ENCODE measurements at regions not wholly inside any gene's neighbourhood (a gene's known extent, or its start where the extent isn't known, plus 50 kb on each side); places are given as distances from the start of the nearest gene placed in this dataset.

DNA sequence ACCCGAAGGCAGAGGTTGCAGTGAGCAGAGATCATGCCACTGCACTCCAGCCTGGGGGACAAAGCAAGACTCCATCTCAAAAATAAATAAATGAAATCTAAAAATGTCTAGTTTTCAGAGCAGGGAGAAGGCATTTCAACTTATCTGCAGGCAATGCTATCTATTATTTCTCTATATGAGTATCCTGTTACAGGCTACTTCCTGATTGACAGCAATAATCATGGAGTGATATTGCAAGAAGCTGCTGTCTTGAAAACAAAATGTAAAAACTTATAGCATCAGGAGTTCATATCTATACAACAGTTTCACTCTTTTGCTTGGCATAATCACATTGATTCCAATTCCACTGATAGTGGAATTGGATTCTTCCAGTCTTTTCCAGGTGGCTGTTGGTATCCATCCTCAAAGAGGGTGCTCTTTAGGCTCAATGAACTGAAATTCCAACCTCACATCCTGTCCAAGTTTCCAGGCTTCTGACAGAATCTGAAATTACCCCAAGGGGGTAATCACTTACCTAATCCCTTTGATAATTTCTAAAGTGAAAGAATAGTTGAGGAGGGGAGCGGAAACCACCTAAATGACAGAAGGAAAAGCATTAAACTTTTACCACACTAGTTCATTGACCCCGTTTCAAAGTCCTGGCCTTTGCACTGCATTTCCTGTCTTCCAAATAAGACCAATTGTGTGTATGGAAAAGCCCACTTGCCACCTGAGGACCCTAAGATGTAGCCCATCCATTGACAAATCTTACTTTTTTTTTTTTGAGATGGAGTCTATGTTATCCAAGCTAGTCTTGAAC is 107.6 kb downstream of the GLUL start:
- no peaks in the 10 kb centered on the region for H3K9me3 Mint-ChIP-seq
- peaks cover 3% of the 10 kb centered on the region for H3K4me1 Mint-ChIP-seq
- ATAC-seq (ENCODE audit: low read depth) (no peak), DNase-seq (ENCODE audit: low spot score in 2 of 2) (no peak)
- peaks cover 12% of the 10 kb centered on the region for H3K27me3 Mint-ChIP-seq
- no peak overlapping the region for H3K27ac Mint-ChIP-seq
- no peaks in the 10 kb centered on the region for H3K36me3 Mint-ChIP-seq
- H3K4me3 Mint-ChIP-seq, result no peak overlapping the region

DNA sequence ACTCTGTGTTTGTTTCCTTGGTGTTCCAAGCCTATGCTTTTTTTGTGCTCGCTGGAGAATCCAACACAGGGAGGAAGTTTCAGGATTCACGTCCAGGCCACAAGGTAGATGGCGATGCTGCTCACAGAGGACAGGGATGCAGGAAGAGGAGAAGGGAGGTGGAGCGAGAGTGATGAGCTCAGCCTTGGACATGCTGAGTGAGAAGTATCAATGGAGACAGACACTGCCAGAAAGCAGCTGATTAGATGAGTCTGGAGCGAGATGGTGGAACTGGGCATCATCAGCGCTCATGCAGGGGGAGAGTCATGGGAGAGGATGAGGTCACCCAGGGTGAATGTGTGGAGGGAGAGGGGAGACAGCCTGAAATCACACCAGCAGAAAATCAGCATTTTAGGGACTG is 110.0 kb downstream of the GLUL start:
- H3K4me1 Mint-ChIP-seq, result peaks cover 3% of the 10 kb centered on the region
- no peak overlapping the region for H3K4me3 Mint-ChIP-seq
- no peaks in the 10 kb centered on the region for H3K9me3 Mint-ChIP-seq
- ATAC-seq (ENCODE audit: low read depth) (no peak), DNase-seq (ENCODE audit: low spot score in 2 of 2) (no peak)
- no peaks in the 10 kb centered on the region for H3K36me3 Mint-ChIP-seq
- H3K27ac Mint-ChIP-seq, result no peak overlapping the region
- H3K27me3 Mint-ChIP-seq, result peaks cover 10% of the 10 kb centered on the region

- Mint-ChIP-seq H3K4me1 (peaks cover 3% of the 10 kb centered on the region), H3K27ac (no peak overlapping the region), H3K27me3 (peaks cover 10% of the 10 kb centered on the region), H3K36me3 (no peaks in the 10 kb centered on the region), H3K4me3 (no peak overlapping the region), H3K9me3 (no peaks in the 10 kb centered on the region)
- ATAC-seq (ENCODE audit: low read depth) (no peak), DNase-seq (ENCODE audit: low spot score in 2 of 2) (no peak)
Measured at GRCh38 chr1:182280504-182280900, 111.1 kb downstream of the GLUL start.

DNA sequence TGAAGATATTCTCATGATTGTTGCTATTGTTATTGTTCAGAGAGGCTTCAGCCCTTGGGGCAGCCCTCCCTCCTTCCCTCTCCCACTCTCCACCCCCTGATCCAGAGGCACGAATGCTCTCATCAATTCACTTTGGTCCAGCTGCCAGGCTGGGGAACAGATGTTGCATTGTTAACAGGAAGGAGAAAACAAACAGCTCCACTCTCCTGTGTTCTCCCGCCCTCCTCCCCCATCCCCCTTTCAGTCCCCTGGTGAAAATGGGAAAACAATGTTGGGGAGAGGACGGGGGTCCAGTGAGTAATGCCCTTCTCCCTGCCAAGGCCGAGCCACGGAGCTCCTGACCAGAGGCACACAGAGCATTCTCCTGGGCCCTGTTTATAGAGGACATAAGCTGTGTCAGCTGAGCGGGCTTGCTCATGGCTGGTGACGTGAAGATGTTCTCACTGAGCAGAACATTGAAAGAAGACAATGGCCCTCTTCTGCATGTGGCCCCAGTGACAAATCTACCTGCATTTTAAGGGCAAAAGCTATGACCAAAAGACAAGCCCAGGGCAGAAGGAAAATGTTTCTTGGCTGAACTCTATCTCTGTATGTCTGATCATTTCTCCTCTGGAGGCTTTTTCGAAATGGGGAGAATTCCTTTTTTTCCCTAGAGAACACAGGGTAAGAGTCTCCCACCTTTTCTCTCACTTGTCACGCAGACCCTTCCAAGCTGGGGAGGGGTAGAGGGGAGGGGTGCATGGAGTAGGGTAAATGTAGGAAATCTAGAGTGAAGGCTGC is 111.7 kb downstream of the GLUL start:
- Mint-ChIP-seq H3K27ac (no peak overlapping the region), H3K4me3 (no peak overlapping the region), H3K27me3 (peaks cover 10% of the 10 kb centered on the region), H3K9me3 (no peaks in the 10 kb centered on the region), H3K36me3 (no peaks in the 10 kb centered on the region), H3K4me1 (peaks cover 3% of the 10 kb centered on the region)
- no peak for ATAC-seq (ENCODE audit: low read depth)
- no peak for DNase-seq (ENCODE audit: low spot score in 2 of 2)

DNA sequence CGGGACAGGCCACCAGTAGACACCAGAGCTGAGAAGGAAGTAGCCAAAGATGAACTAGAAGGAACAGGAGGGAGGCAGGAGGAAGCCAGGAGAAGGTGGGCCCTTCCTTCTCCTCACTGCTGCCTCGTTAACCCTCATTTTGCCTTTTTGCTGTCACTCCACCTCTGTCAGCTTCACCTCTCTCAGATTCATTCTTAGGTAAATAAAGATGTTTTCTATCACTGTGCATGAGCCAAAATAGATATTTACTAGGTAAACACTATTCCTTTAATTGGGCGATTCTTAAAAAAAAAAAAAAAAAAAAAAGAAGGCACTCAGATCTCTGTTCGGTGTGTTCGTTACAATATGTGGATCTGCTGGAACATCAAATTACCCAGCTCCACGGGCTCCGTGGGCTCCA is 112.3 kb downstream of the GLUL start:
- H3K27me3 Mint-ChIP-seq, result peaks cover 8% of the 10 kb centered on the region
- no peaks in the 10 kb centered on the region for H3K9me3 Mint-ChIP-seq
- no peak overlapping the region for H3K27ac Mint-ChIP-seq
- no peaks in the 10 kb centered on the region for H3K36me3 Mint-ChIP-seq
- H3K4me3 Mint-ChIP-seq, result no peak overlapping the region
- no peak for ATAC-seq (ENCODE audit: low read depth)
- DNase-seq (ENCODE audit: low spot score in 2 of 2), result no peak
- H3K4me1 Mint-ChIP-seq, result no peaks in the 10 kb centered on the region

DNA sequence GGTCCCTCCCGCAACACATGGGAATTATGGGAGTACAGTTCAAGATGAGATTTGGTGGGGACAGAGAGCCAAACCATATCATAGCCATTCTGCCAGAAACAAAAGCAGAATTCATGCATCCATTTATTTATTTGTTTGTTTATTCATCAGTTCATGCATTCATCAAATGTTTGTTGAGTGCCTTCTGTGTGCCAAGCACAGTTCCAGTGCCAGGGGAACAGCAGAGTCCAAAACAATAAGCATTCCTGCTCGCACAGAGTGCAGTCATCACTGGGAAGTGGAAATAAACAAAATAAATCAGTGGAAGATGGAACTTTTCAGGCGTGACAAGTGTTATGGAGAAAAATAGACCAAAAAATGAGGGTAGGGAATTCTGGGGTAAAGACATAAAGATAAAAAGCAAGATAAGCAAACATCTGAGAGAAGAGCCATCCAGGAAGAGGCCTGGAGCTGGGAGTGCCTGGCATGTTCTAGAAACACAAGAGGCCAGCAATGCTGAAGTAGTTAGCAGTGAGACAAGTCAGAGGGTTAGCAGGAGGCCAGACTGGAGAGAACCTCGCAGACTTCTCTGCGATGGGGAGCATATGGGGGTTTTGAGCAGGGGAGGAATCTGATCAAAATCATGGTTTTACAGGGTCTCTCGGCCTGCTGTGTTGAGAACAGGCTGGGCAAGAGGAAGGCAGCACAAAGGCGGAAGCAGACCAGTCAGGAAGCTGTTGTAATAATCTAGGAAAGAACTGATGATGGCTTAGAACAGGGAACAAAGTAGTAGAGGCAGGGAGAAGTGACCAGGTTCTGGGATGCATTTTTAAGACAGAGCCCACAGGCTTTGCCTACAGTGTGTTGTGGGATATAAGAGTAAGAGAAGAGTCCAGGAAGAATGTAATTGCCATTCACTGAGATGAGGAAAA is 113.2 kb downstream of the GLUL start:
- DNase-seq (ENCODE audit: low spot score in 2 of 2) (no peak), ATAC-seq (ENCODE audit: low read depth) (no peak)
- Mint-ChIP-seq H3K4me3 (no peak overlapping the region), H3K9me3 (no peaks in the 10 kb centered on the region), H3K27ac (no peak overlapping the region), H3K36me3 (no peaks in the 10 kb centered on the region), H3K4me1 (no peaks in the 10 kb centered on the region), H3K27me3 (peaks cover 8% of the 10 kb centered on the region)

DNA sequence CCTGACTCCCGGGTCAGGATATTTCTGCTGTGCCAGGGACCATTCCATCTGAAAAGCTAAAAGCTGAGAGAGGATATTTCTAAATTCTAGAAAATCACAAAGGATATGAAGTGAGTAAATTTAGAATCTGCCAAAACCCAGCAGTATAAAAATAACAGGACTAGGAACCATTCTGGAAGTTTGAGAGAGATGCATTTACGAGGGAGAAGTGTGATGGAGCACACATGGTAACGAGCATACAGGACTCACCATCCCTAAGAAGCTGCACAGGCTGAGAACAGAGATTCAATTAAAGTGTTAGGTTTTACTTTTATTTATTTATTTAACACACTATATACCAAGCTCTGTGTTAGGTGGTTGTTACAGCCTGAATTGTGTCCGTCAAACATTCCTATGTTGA is 116.3 kb downstream of the GLUL start:
- Mint-ChIP-seq H3K4me1 (no peaks in the 10 kb centered on the region), H3K36me3 (no peaks in the 10 kb centered on the region), H3K27ac (no peak overlapping the region), H3K4me3 (no peak overlapping the region), H3K9me3 (no peaks in the 10 kb centered on the region), H3K27me3 (peaks cover 8% of the 10 kb centered on the region)
- ATAC-seq (ENCODE audit: low read depth) (no peak), DNase-seq (ENCODE audit: low spot score in 2 of 2) (no peak)

GRCh38 chr1:182274618-182275017 is 117.0 kb downstream of the GLUL start:
- no peaks in the 10 kb centered on the region for H3K36me3 Mint-ChIP-seq
- no peak overlapping the region for H3K27ac Mint-ChIP-seq
- H3K4me1 Mint-ChIP-seq, result no peaks in the 10 kb centered on the region
- H3K4me3 Mint-ChIP-seq, result no peak overlapping the region
- H3K27me3 Mint-ChIP-seq, result peaks cover 9% of the 10 kb centered on the region
- ATAC-seq (ENCODE audit: low read depth) (no peak), DNase-seq (ENCODE audit: low spot score in 2 of 2) (no peak)
- no peaks in the 10 kb centered on the region for H3K9me3 Mint-ChIP-seq

- ATAC-seq (ENCODE audit: low read depth) (no peak), DNase-seq (ENCODE audit: low spot score in 2 of 2) (no peak)
- Mint-ChIP-seq H3K36me3 (no peaks in the 10 kb centered on the region), H3K4me3 (no peak overlapping the region), H3K4me1 (no peaks in the 10 kb centered on the region), H3K27me3 (peaks cover 10% of the 10 kb centered on the region), H3K27ac (no peak overlapping the region), H3K9me3 (no peaks in the 10 kb centered on the region)
Measured at GRCh38 chr1:182270731-182271130, 120.9 kb downstream of the GLUL start.

GRCh38 chr1:182269097-182269496 is 122.5 kb downstream of the GLUL start:
- ATAC-seq (ENCODE audit: low read depth), result no peak
- no peaks in the 10 kb centered on the region for H3K36me3 Mint-ChIP-seq
- H3K4me1 Mint-ChIP-seq, result no peaks in the 10 kb centered on the region
- H3K27ac Mint-ChIP-seq, result no peak overlapping the region
- H3K9me3 Mint-ChIP-seq, result no peaks in the 10 kb centered on the region
- no peak overlapping the region for H3K4me3 Mint-ChIP-seq
- peaks cover 10% of the 10 kb centered on the region for H3K27me3 Mint-ChIP-seq
- DNase-seq (ENCODE audit: low spot score in 2 of 2), result no peak

DNA sequence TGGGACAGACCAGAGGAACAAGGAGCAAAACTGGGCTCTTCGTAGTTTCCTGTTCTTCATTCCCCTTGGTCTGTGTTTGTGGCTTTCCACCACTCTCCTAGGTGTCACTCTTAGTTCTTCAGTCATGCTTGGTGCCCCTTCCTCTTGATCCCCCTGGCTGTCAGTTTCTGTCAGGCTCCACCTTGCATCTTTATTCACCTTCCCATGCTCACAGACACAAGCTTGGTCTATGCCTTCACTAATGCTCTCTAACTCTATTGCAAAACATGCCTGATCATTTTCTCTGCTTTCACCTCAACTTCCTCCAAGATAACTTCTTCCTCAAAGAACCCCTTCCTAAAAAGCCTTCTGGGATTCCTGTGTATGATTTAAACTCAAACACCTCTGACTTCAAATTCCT is 122.9 kb downstream of the GLUL start:
- no peak overlapping the region for H3K27ac Mint-ChIP-seq
- no peaks in the 10 kb centered on the region for H3K9me3 Mint-ChIP-seq
- no peak overlapping the region for H3K4me3 Mint-ChIP-seq
- no peaks in the 10 kb centered on the region for H3K4me1 Mint-ChIP-seq
- ATAC-seq (ENCODE audit: low read depth), result no peak
- no peaks in the 10 kb centered on the region for H3K36me3 Mint-ChIP-seq
- no peak for DNase-seq (ENCODE audit: low spot score in 2 of 2)
- H3K27me3 Mint-ChIP-seq, result peaks cover 10% of the 10 kb centered on the region

GRCh38 chr1:182264185-182264584 is 127.4 kb downstream of the GLUL start:
- DNase-seq (ENCODE audit: low spot score in 2 of 2) (no peak), ATAC-seq (ENCODE audit: low read depth) (no peak)
- no peak overlapping the region for H3K27ac Mint-ChIP-seq
- peaks cover 4% of the 10 kb centered on the region for H3K4me1 Mint-ChIP-seq
- peaks cover 1% of the 10 kb centered on the region for H3K27me3 Mint-ChIP-seq
- no peak overlapping the region for H3K4me3 Mint-ChIP-seq
- no peaks in the 10 kb centered on the region for H3K9me3 Mint-ChIP-seq
- no peaks in the 10 kb centered on the region for H3K36me3 Mint-ChIP-seq

DNA sequence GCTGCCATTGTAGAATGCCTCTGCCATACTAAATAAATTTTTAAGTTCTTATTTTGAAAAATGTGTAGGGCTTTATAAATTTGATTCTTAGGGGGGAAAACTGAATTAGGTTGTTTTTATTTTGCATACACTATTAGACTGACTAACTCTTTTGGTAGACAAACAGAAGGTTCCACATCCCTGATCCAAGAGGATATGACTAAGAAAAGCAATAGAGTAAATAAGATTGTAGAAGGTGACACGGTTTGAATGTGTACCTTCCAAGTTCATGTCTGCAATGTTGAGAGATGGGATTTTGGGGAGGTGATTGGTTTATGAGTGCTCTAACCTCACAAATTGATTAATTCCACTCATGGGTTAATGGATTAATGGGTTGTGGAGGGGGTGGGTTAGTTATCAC is 127.9 kb downstream of the GLUL start:
- no peaks in the 10 kb centered on the region for H3K9me3 Mint-ChIP-seq

DNA sequence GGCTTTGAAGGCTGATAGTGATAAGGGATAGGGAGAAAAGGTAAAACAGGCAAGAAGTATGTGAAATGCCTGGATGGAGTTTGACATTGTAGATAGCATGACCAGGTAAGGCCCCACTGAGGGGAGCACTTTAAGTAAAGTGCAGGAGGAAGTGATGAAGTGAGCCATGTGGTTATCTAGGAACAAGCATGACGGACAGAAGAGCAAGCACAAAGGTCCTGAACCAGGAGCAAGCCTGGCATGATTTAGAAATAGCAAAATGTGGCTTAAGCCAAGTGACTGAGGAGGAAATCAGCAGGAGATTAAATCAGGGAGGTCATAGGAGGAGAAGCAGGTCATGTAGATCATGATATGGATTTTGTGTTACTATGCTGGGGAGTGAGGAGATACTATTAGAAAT is 129.2 kb downstream of the GLUL start:
- DNase-seq (ENCODE audit: low spot score in 2 of 2) (no peak), ATAC-seq (ENCODE audit: low read depth) (no peak)
- H3K9me3 Mint-ChIP-seq, result peaks cover 3% of the 10 kb centered on the region
- H3K4me3 Mint-ChIP-seq, result no peak overlapping the region
- no peaks in the 10 kb centered on the region for H3K27me3 Mint-ChIP-seq
- peaks cover 4% of the 10 kb centered on the region for H3K4me1 Mint-ChIP-seq
- H3K27ac Mint-ChIP-seq, result no peak overlapping the region
- H3K36me3 Mint-ChIP-seq, result no peaks in the 10 kb centered on the region

More for the DNA sequence above, 127.9 kb downstream of the GLUL start:
- Mint-ChIP-seq H3K4me3 (no peak overlapping the region), H3K4me1 (peaks cover 4% of the 10 kb centered on the region), H3K36me3 (no peaks in the 10 kb centered on the region), H3K27me3 (peaks cover 1% of the 10 kb centered on the region), H3K27ac (no peak overlapping the region)
- no peak for DNase-seq (ENCODE audit: low spot score in 2 of 2)
- no peak for ATAC-seq (ENCODE audit: low read depth)

Data from memory B cell (primary cell).